Renal cortex interstitium (tissue), 11 donors: ENCODE measurements at regions not wholly inside any gene's neighbourhood (a gene's known extent, or its start where the extent isn't known, plus 50 kb on each side); places are given as distances from the start of the nearest gene placed in this dataset.
"Not testable (repeated sequence)": the region's sequence is repeated elsewhere in the genome, so short reads cannot be mapped to it uniquely, and the experiment has no call there.

Experiments
- DNase-seq, 11 donors: peaks; one replicate each; pipeline ENCODE4 v3.0.0-alpha.2; 2013; ENCODE audit warnings: low read depth in 9 of 11, low spot score in 4 of 11; ENCODE audit errors: extremely low read depth in 1 of 11

DNA sequence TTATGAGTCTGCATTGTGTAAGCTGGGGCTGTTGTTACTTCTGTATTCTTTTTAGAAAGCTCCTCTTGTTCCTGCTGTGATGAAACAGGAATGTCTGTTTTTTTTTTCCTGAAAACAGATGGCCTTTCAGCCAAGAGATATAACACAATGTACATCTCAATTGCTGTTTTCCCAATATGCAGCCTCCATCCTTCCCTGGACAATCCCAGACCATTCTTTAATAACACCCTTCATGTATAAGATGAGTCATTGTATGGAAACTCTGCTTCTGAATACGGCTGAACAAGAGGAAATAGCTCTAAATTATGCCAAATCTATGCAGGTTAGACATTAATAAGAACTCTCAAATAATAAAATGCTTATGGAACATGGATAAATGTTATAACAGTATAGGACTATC, 60.2 kb upstream of the LRRC4C start:
- no peak for DNase-seq

GRCh38 chr11:41522391-41522790, 62.9 kb upstream of the LRRC4C start:
- no peak for DNase-seq

DNA sequence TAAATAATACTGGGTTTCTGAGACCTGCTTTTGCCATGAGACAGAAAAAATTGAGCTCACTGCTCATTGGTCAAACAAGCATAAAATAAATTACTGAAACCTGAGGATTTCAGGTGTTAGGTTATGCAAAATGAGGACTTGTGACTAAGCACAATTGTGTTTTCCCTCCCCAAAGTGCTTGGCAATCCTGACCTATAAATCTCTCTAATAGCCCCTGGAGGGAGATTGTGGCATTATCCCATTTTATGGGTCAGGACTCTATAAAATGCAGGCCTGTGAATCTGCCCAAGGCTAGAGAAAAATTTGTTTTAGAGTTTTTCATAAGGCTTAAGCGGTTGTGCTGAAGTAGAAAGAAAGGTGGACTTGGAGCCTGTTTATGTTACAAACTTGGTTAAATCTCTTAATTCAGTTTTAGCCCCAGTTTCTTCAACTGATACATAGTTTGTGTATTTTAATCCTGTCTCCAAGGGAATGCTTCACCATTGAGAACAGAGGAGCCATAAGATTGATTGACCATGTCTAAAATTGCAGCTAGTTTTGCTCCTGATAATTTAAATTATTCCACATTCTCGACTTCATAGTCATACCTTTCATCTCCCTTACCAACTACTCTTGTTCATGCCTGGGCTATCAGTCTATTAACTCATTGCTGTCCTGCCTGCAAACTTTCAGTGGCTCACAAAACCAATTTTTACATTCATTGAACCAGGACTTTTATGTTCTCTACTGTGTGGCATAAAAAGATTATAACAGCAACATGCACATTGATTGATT, 63.6 kb upstream of the LRRC4C start:
- no peak for DNase-seq

- DNase-seq = no peak
Measured at GRCh38 chr11:41527530-41527929, 68.1 kb upstream of the LRRC4C start.

GRCh38 chr11:41532413-41532812, 73.0 kb upstream of the LRRC4C start:
- no peak for DNase-seq

- no peak for DNase-seq
Measured at GRCh38 chr11:41533761-41534160, 74.3 kb upstream of the LRRC4C start.

GRCh38 chr11:41534391-41534790, 74.9 kb upstream of the LRRC4C start:
- DNase-seq = no peak

GRCh38 chr11:41534861-41535260, 75.4 kb upstream of the LRRC4C start:
- DNase-seq = no peak

GRCh38 chr11:41536021-41536568, 76.6 kb upstream of the LRRC4C start:
- peak in 6 of 11 donors; percentile 1 to 33 (median 8) for DNase-seq

DNA sequence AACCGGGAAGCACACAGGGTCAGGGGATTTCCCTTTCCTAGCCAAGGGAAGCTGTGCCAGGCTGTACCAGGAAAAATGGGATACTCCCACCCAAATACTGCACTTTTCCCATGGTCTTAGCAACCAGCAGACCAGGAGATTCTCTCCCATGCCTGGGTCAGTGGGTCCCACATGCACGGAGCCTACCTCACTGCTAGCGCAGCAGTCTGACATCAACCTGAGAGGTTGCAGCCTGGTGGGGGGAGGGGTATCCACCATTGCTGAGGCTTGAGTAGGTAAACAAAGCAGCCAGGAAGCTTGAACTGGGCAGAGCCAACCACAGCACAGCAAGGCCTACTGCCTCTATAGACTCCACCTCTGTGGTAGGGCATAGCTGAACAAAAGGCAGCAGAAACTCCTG, 85.5 kb upstream of the LRRC4C start:
- not testable (repeated sequence) for DNase-seq

- no peak for DNase-seq
Measured at GRCh38 chr11:41578421-41579051, 119.1 kb upstream of the LRRC4C start.

DNA sequence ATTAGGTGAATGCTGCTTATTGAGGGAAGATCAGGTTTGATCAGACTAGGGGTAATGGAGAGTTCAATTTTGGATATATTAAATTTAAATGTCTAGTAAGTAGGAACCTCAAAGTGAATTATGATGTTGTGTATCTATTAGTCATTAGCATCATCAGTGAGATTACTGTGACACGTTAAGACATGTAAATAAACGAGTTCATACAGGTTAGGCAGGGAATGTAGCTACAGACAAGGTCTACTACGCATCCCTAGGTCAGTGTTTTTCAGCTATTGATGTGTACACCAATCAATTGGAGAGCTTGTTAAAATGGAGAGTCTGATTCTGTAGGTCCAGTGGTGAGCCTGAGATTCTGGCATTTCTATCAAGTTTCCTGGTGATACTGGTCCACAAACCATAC, 120.1 kb upstream of the LRRC4C start:
- DNase-seq = no peak

- no peak for DNase-seq
Measured at GRCh38 chr11:41609511-41609910, 150.1 kb upstream of the LRRC4C start.

GRCh38 chr11:41612415-41612814, 153.0 kb upstream of the LRRC4C start:
- no peak for DNase-seq

- no peak for DNase-seq
Measured at GRCh38 chr11:41613326-41613725, 153.9 kb upstream of the LRRC4C start.

DNA sequence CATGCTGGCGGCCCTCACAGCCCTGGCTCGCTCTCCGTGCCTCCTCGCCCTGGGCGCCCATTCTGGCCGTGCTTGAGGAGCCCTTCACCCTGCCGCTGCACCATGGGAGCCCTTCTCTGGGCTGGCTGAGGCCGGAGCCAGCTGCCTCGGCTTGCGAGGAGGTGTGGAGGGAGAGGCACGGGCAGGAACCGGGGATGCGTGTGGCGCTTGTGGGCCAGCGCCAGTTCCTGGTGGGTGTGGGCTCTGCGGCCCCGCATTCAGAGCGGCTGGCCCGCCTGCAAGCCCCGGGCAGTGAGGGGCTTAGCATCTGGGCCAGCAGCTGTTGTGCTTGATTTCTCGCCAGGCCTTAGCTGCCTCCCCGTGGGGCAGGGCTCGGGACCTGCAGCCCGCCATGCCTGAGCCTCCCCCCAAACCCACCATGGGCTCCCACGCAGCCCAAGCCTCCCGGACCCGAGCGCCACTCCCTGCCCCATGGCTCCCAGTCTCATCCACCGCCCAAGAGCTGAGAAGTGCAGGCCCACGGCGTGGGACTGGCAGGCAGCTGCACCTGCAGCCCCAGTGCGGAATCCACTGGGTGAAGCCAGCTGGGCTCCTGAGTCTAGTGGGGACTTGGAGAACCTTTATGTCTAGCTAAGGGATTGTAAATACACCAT, 163.4 kb upstream of the LRRC4C start:
- DNase-seq = no peak

- peak in 2 of 11 donors; percentile 3 to 5 for DNase-seq
Measured at GRCh38 chr11:41659985-41660384, 200.5 kb upstream of the LRRC4C start.

- DNase-seq = no peak
Measured at GRCh38 chr11:41660585-41660984, 201.1 kb upstream of the LRRC4C start.

GRCh38 chr11:41665441-41666360, 206.2 kb upstream of the LRRC4C start:
- no peak for DNase-seq
